GM19328 (cell line): ENCODE measurements at regions not wholly inside any gene's neighbourhood (a gene's known extent, or its start where the extent isn't known, plus 50 kb on each side); places are given as distances from the start of the nearest gene placed in this dataset.

Experiments
- ATAC-seq: cut with Tn5 transposase; IDR thresholded peaks from one replicate; pipeline ENCODE4 v1.9.1; 2021; ENCODE audit warnings: mild to moderate bottlenecking, moderate library complexity; ENCODE audit not compliant: unreplicated experiment

GRCh38 chr9:32837551-32838058, 54.3 kb downstream of the TMEM215 start:
- ATAC-seq = no peak

- no peak for ATAC-seq
These were observed 55.9 kb downstream of the TMEM215 start for GRCh38 chr9:32839013-32839885.

GRCh38 chr9:32841314-32841713, 58.0 kb downstream of the TMEM215 start:
- ATAC-seq = no peak

GRCh38 chr9:32843295-32843694, 60.0 kb downstream of the TMEM215 start:
- no peak for ATAC-seq

GRCh38 chr9:32844259-32844658, 60.9 kb downstream of the TMEM215 start:
- no peak for ATAC-seq

- no peak for ATAC-seq
These were observed 70.9 kb downstream of the TMEM215 start for GRCh38 chr9:32854271-32854670.

- ATAC-seq = no peak
These were observed 72.4 kb downstream of the TMEM215 start for GRCh38 chr9:32855752-32856151.

GRCh38 chr9:32863291-32863690, 80.0 kb downstream of the TMEM215 start:
- no peak for ATAC-seq

- no peak for ATAC-seq
These were observed 81.6 kb downstream of the TMEM215 start for GRCh38 chr9:32864971-32865370.

- ATAC-seq = no peak
These were observed 82.9 kb downstream of the TMEM215 start for GRCh38 chr9:32866273-32866672.

GRCh38 chr9:32867026-32867425, 83.7 kb downstream of the TMEM215 start:
- no peak for ATAC-seq

GRCh38 chr9:32867601-32868204, 84.4 kb downstream of the TMEM215 start:
- no peak for ATAC-seq

- ATAC-seq = no peak
These were observed 86.1 kb downstream of the TMEM215 start for GRCh38 chr9:32869404-32869803.

GRCh38 chr9:32873131-32873530, 89.8 kb downstream of the TMEM215 start:
- ATAC-seq = no peak

GRCh38 chr9:32873553-32873952, 90.2 kb downstream of the TMEM215 start:
- no peak for ATAC-seq

GRCh38 chr9:32875242-32875641, 91.9 kb downstream of the TMEM215 start:
- ATAC-seq = no peak

GRCh38 chr9:32875748-32876147, 92.4 kb downstream of the TMEM215 start:
- ATAC-seq = no peak

GRCh38 chr9:32877103-32877502, 93.8 kb downstream of the TMEM215 start:
- no peak for ATAC-seq

- peak; percentile 66 for ATAC-seq
These were observed 94.4 kb downstream of the TMEM215 start for GRCh38 chr9:32877639-32878217.

GRCh38 chr9:32879335-32879734, 96.0 kb downstream of the TMEM215 start:
- no peak for ATAC-seq

- ATAC-seq = no peak
These were observed 98.6 kb downstream of the TMEM215 start for GRCh38 chr9:32881948-32882347.

- ATAC-seq = no peak
These were observed 99.4 kb downstream of the TMEM215 start for GRCh38 chr9:32882705-32883104.
